ENCODE measurements at regions not wholly inside any gene's neighbourhood (a gene's known extent, or its start where the extent isn't known, plus 50 kb on each side); places are given as distances from the start of the nearest gene placed in this dataset.

DNA sequence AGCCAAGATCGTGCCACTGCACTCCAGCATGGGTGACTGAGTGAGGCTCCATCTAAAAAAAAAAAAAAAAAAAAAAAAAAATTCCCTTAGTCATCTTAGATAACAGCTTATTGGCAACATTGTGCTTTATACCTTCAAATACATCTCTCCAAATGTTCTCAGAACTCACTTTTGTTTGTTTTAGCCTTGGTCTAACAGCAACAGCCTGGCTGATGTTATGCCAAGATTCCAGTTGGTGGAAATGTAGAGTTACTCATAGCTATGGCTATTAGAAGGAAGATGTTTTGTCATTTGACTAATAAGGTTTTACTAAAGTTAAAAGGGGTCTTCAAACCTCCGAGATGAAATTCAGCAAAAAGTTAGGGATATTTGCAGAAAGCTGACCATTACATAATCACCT lies 481.4 kb downstream of the NEBL start:
- TF ChIP-seq, protein P1, sequence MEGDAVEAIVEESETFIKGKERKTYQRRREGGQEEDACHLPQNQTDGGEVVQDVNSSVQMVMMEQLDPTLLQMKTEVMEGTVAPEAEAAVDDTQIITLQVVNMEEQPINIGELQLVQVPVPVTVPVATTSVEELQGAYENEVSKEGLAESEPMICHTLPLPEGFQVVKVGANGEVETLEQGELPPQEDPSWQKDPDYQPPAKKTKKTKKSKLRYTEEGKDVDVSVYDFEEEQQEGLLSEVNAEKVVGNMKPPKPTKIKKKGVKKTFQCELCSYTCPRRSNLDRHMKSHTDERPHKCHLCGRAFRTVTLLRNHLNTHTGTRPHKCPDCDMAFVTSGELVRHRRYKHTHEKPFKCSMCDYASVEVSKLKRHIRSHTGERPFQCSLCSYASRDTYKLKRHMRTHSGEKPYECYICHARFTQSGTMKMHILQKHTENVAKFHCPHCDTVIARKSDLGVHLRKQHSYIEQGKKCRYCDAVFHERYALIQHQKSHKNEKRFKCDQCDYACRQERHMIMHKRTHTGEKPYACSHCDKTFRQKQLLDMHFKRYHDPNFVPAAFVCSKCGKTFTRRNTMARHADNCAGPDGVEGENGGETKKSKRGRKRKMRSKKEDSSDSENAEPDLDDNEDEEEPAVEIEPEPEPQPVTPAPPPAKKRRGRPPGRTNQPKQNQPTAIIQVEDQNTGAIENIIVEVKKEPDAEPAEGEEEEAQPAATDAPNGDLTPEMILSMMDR (conservative IDR thresholded peaks at IDR 0.05; ENCODE audit: low read length), result no peak
- TF ChIP-seq EZH2phosphoT487 (IDR thresholded peaks at IDR 0.05; ENCODE audit: borderline replicate concordance, low read depth, low read length), result no peak
